SK-N-SH (cell line): ENCODE measurements at regions not wholly inside any gene's neighbourhood (a gene's known extent, or its start where the extent isn't known, plus 50 kb on each side); places are given as distances from the start of the nearest gene placed in this dataset.

Source experiments
- CTCF ChIA-PET: fragments of 300-600, 350-600 bp; formaldehyde crosslinking; extraction: SDS; loops from one replicate; lab custom pipeline; 2021; lab: Yijun Ruan, JAX
- POLR2A ChIA-PET: fragments of 350-600 bp; sonication (Branson Sonifier 250); formaldehyde crosslinking; extraction: SDS; loops from one replicate; lab custom pipeline; 2020; ENCODE audit warnings: antibody characterized with exemption, inconsistent platforms; lab: Yijun Ruan, JAX
- DNase-seq: peaks from one replicate; pipeline ENCODE4 v3.0.0; 2012
- H2AFZ ChIP-seq: fragments of 200-600 bp; sonication (generic); 2 replicates; pipeline ENCODE4 v1.8.1; 2016; ENCODE audit warnings: antibody characterized with exemption, mild to moderate bottlenecking, low read depth
- H3F3A ChIP-seq: fragments of 200-600 bp; sonication (generic); replicated peaks from 2 replicates; pipeline ENCODE3; 2016; ENCODE audit warnings: antibody characterized with exemption, mild to moderate bottlenecking; ENCODE audit not compliant: insufficient read depth
- H3K27ac ChIP-seq, 2 experiments: fragments of 200-500 bp in 1 of 2; fragments of 200-600 bp in 1 of 2; sonication (Bioruptor generic) in 1 of 2; sonication (generic), shearing (Covaris generic) in 1 of 2; 2 replicates each; pipeline versions ENCODE4 v1.5.1 to v1.6.1; 2014 to 2016; ENCODE audit warnings: low read depth in 2 of 2, inconsistent platforms in 1 of 2, low read length in 1 of 2, mild to moderate bottlenecking in 1 of 2, mixed read lengths in 1 of 2
- H3K27me3 ChIP-seq: fragments of 200-600 bp; sonication (generic), shearing (Covaris generic); 2 replicates; pipeline ENCODE4 v1.6.1; 2016; ENCODE audit warnings: mixed run types; ENCODE audit not compliant: insufficient read depth
- H3K36me3 ChIP-seq, 2 experiments: fragments of 200-500 bp in 1 of 2; fragments of 200-600 bp in 1 of 2; sonication (Bioruptor generic) in 1 of 2; sonication (generic) in 1 of 2; replicated peaks in 1 of 2; 2 replicates each; pipeline versions ENCODE3 to v1.5.1; 2014 to 2016; ENCODE audit warnings: low read length in 1 of 2, mild to moderate bottlenecking in 1 of 2; ENCODE audit not compliant: insufficient read depth in 2 of 2, control insufficient read depth in 1 of 2
- H3K4me1 ChIP-seq, 2 experiments: fragments of 200-500 bp in 1 of 2; fragments of 200-600 bp in 1 of 2; sonication (Bioruptor generic) in 1 of 2; sonication (generic), shearing (Covaris generic) in 1 of 2; 2 replicates each; pipeline versions ENCODE4 v1.5.1 to v1.6.1; 2014 to 2016; ENCODE audit warnings: low read depth in 1 of 2, low read length in 1 of 2, mixed run types in 1 of 2; ENCODE audit not compliant: insufficient read depth in 2 of 2, control insufficient read depth in 1 of 2
- H3K4me2 ChIP-seq: fragments of 200-600 bp; sonication (generic), shearing (Covaris generic); 2 replicates; pipeline ENCODE4 v1.6.1; 2017; ENCODE audit warnings: mixed run types
- H3K4me3 ChIP-seq, 2 experiments: fragments of 200-500 bp in 1 of 2; fragments of 200-600 bp in 1 of 2; sonication (Bioruptor generic) in 1 of 2; sonication (generic), shearing (Covaris generic) in 1 of 2; 2 replicates each; pipeline versions ENCODE4 v1.5.1 to v1.8.1; 2014 to 2016; ENCODE audit warnings: low read depth in 2 of 2, inconsistent platforms in 1 of 2, low read length in 1 of 2, mild to moderate bottlenecking in 1 of 2, mixed read lengths in 1 of 2, moderate library complexity in 1 of 2
- H3K79me2 ChIP-seq: fragments of 200-600 bp; sonication (generic); 2 replicates; pipeline ENCODE4 v1.8.1; 2017; ENCODE audit warnings: mild to moderate bottlenecking; ENCODE audit not compliant: insufficient read depth
- H3K9ac ChIP-seq: fragments of 200-600 bp; sonication (generic); 2 replicates; pipeline ENCODE4 v1.6.1; 2017; ENCODE audit warnings: mixed run types
- H3K9me2 ChIP-seq: fragments of 200-600 bp; sonication (generic); 2 replicates; pipeline ENCODE4 v1.6.1; 2017; ENCODE audit warnings: mixed run types
- H3K9me3 ChIP-seq: fragments of 200-600 bp; sonication (generic); 2 replicates; pipeline ENCODE4 v1.6.1; 2017; ENCODE audit warnings: mixed run types, mild to moderate bottlenecking, moderate library complexity
- H4K20me1 ChIP-seq: fragments of 200-600 bp; sonication (generic); 2 replicates; pipeline ENCODE4 v1.6.1; 2017; ENCODE audit warnings: mild to moderate bottlenecking, mixed run types; ENCODE audit not compliant: insufficient read depth
- FOSL2 ChIP-seq: IDR thresholded peaks from 2 replicates; pipeline ENCODE4 v1.4.0; 2012; ENCODE audit warnings: low read depth, mild to moderate bottlenecking, moderate library complexity, borderline replicate concordance
- FOXM1 ChIP-seq: IDR thresholded peaks from 2 replicates; pipeline ENCODE4 v1.4.0; 2012; ENCODE audit warnings: low read depth, mild to moderate bottlenecking
- NRF1 ChIP-seq: IDR thresholded peaks from 2 replicates; pipeline ENCODE4 v1.6.1; 2012; ENCODE audit warnings: low read depth, mild to moderate bottlenecking, low read length
- RXRA ChIP-seq: IDR thresholded peaks from 2 replicates; pipeline ENCODE4 v1.4.0; 2012; ENCODE audit warnings: low read depth, mild to moderate bottlenecking, borderline replicate concordance
- SIN3A ChIP-seq: IDR thresholded peaks from 2 replicates; pipeline ENCODE4 v1.6.1; 2012; ENCODE audit warnings: low read depth, mild to moderate bottlenecking, low read length, moderate library complexity, borderline replicate concordance
- SMC3 ChIP-seq: IDR thresholded peaks from 2 replicates; pipeline ENCODE4 v1.6.1; 2012; ENCODE audit warnings: low read depth, low read length, improper control_type of control experiment
- WGBS: methylation state at CpG from one replicate; pipeline ENCODE4 v1.1.6; 2017; ENCODE audit warnings: low lambda C conversion rate; 5-methylcytosine and 5-hydroxymethylcytosine counted together
- TF ChIP-seq, protein P1 (sequence below): IDR thresholded peaks from 2 replicates; pipeline ENCODE4 v1.6.1; 2012; ENCODE audit warnings: mild to moderate bottlenecking, low read depth, low read length, moderate library complexity
- TF ChIP-seq, protein P2 (sequence below): IDR thresholded peaks from 2 replicates; pipeline ENCODE4; 2012
- TF ChIP-seq, protein P3 (sequence below): fragments of 200-600 bp; sonication (generic); IDR thresholded peaks from 2 replicates; pipeline ENCODE4 v1.6.1; 2017; ENCODE audit warnings: antibody characterized with exemption, mild to moderate bottlenecking, moderate library complexity

DNA sequence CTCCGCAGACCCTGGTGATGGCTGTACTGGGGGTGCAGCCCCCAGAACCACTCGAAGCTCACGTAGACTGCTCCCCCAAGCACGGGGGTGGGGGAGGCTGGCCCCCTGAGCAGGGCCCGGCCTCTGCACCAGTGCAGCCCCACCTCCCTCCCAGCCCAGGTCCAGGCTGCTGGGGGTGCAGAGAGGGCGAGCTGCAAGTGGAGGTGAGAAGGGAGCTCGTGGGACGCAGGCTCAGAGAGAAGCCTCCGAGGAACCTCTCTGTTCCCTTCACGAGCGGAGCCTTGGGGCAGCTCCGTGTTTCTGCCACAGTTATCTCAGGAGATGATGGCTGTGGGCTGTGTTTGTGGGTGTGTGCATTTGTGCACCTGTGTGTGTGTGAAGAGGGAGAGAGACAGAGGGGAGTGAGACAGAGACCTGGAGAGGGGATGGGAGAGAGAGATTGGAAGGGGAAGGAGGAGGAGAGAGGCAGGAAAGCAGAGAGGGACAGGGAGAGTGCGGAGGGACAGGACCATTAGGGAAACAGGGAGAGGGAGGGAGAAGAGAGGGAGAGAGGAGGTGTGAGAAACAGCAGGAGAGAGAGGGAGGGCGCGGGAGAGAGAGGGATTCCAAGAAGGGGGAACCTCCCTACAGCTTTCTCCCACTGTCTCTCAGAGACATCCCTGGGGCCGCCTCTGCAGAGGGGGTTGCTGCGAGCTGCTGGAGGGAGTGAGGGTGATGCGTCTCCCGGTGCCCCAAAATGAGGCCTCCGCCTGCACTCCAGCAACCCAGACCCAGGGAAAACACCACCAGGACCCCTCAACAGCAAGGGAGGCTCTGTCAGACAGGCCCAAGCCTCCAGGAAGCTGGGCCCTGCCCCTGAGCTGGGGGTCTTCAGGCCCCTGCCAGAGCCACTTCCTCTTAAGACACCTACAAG, 1488.6 kb downstream of the BRD1 start (continued):
- TF ChIP-seq, protein P1, sequence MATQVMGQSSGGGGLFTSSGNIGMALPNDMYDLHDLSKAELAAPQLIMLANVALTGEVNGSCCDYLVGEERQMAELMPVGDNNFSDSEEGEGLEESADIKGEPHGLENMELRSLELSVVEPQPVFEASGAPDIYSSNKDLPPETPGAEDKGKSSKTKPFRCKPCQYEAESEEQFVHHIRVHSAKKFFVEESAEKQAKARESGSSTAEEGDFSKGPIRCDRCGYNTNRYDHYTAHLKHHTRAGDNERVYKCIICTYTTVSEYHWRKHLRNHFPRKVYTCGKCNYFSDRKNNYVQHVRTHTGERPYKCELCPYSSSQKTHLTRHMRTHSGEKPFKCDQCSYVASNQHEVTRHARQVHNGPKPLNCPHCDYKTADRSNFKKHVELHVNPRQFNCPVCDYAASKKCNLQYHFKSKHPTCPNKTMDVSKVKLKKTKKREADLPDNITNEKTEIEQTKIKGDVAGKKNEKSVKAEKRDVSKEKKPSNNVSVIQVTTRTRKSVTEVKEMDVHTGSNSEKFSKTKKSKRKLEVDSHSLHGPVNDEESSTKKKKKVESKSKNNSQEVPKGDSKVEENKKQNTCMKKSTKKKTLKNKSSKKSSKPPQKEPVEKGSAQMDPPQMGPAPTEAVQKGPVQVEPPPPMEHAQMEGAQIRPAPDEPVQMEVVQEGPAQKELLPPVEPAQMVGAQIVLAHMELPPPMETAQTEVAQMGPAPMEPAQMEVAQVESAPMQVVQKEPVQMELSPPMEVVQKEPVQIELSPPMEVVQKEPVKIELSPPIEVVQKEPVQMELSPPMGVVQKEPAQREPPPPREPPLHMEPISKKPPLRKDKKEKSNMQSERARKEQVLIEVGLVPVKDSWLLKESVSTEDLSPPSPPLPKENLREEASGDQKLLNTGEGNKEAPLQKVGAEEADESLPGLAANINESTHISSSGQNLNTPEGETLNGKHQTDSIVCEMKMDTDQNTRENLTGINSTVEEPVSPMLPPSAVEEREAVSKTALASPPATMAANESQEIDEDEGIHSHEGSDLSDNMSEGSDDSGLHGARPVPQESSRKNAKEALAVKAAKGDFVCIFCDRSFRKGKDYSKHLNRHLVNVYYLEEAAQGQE: no peak
- TF ChIP-seq, protein P2, sequence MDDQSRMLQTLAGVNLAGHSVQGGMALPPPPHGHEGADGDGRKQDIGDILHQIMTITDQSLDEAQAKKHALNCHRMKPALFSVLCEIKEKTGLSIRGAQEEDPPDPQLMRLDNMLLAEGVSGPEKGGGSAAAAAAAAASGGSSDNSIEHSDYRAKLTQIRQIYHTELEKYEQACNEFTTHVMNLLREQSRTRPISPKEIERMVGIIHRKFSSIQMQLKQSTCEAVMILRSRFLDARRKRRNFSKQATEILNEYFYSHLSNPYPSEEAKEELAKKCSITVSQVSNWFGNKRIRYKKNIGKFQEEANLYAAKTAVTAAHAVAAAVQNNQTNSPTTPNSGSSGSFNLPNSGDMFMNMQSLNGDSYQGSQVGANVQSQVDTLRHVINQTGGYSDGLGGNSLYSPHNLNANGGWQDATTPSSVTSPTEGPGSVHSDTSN: no peak
- TF ChIP-seq, all 33 proteins: peak for 0

DNA sequence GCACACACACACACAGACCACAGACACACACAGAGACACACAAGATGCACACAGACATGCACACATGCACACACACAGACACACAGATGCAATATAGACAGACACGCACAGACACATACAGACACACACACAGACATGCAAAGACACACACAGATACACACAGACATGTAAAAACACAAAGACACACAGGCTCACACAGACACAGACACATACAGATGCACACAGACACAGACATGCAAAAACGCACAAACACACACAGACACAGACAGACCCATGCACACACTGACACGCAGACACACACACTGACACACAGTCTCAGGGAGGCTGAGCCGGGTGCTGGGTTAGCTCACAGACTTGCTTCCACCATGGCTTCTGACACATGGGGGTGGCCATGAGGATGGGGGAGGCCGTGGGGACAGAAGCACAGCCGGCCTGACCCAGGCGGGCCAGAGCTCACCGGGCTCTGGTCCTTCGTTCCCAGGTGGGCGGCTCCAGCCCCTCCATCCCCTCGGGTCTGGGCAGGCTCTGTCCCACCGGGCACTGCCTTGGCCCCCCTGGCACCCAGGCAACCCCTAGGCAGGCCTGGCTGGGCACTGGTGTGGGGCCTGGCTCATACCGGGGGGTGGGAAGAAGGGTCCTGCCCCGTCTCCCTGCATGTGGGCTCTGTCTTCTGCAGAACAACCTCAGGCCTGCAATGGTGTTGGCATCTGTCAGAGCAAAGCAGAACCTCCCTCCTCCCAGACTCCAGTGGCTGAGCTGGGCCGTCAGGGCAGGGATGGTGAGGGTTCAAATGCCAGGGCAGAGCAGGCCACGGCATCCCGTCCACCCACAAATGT, 1489.5 kb downstream of the BRD1 start:
- no peaks in the 10 kb centered on the region for H3K79me2 ChIP-seq
- H3K9me2 ChIP-seq: no peaks in the 10 kb centered on the region
- no peak for DNase-seq
- H3K27ac ChIP-seq: no peak overlapping the region
- no peaks in the 10 kb centered on the region for H3K9me3 ChIP-seq
- H3K4me2 ChIP-seq: no peak overlapping the region
- no peaks in the 10 kb centered on the region for H3F3A ChIP-seq
- no peaks in the 10 kb centered on the region for H3K27me3 ChIP-seq
- no peak overlapping the region for H3K4me3 ChIP-seq
- H2AFZ ChIP-seq: no peak overlapping the region
- H3K4me1 ChIP-seq: no peaks in the 10 kb centered on the region
- H3K36me3 ChIP-seq: no peaks in the 10 kb centered on the region
- 20% methylated on average over 5 of the region's 17 CpGs for WGBS
- ChIA-PET POLR2A (no interaction called here), CTCF (no interaction called here)
- TF ChIP-seq RXRA: no peak
- no peak for TF ChIP-seq NRF1
- no peak for TF ChIP-seq SMC3
- TF ChIP-seq, protein P2: no peak
- TF ChIP-seq, protein P3, sequence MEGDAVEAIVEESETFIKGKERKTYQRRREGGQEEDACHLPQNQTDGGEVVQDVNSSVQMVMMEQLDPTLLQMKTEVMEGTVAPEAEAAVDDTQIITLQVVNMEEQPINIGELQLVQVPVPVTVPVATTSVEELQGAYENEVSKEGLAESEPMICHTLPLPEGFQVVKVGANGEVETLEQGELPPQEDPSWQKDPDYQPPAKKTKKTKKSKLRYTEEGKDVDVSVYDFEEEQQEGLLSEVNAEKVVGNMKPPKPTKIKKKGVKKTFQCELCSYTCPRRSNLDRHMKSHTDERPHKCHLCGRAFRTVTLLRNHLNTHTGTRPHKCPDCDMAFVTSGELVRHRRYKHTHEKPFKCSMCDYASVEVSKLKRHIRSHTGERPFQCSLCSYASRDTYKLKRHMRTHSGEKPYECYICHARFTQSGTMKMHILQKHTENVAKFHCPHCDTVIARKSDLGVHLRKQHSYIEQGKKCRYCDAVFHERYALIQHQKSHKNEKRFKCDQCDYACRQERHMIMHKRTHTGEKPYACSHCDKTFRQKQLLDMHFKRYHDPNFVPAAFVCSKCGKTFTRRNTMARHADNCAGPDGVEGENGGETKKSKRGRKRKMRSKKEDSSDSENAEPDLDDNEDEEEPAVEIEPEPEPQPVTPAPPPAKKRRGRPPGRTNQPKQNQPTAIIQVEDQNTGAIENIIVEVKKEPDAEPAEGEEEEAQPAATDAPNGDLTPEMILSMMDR: no peak
- TF ChIP-seq FOSL2: no peak
- no peak for TF ChIP-seq SIN3A
- TF ChIP-seq FOXM1: no peak
- H4K20me1 ChIP-seq: no peaks in the 10 kb centered on the region
- H3K9ac ChIP-seq: no peak overlapping the region
